Osteoblast (primary cell): ENCODE measurements at regions not wholly inside any gene's neighbourhood (a gene's known extent, or its start where the extent isn't known, plus 50 kb on each side); places are given as distances from the start of the nearest gene placed in this dataset.

Source experiments
- DNase-seq: peaks from one replicate; pipeline ENCODE4 v3.0.0; 2011; ENCODE audit warnings: low spot score, mixed read lengths; ENCODE audit not compliant: insufficient read length; ENCODE audit errors: missing footprints
- H2AFZ ChIP-seq: 2 replicates; pipeline ENCODE4 v1.6.0; 2011; ENCODE audit warnings: mild to moderate bottlenecking, low read length
- H3K27ac ChIP-seq: 2 replicates; pipeline ENCODE4 v1.5.1; 2011; ENCODE audit warnings: mild to moderate bottlenecking, low read depth, low read length, moderate library complexity
- H3K27me3 ChIP-seq: 2 replicates; pipeline ENCODE4 v1.6.0; 2012; ENCODE audit warnings: mild to moderate bottlenecking, control low read depth, inconsistent platforms, low read length, moderate library complexity; ENCODE audit not compliant: insufficient read depth
- H3K36me3 ChIP-seq: 2 replicates; pipeline ENCODE4 v1.5.1; 2011; ENCODE audit warnings: mild to moderate bottlenecking, low read length, control low read depth, moderate library complexity; ENCODE audit not compliant: insufficient read depth
- H3K4me1 ChIP-seq: 2 replicates; pipeline ENCODE4 v1.5.1; 2011; ENCODE audit warnings: mild to moderate bottlenecking, low read length, control low read depth, moderate library complexity; ENCODE audit not compliant: insufficient read depth
- H3K4me2 ChIP-seq: 2 replicates; pipeline ENCODE4 v1.6.0; 2011; ENCODE audit warnings: mild to moderate bottlenecking, low read length; ENCODE audit not compliant: insufficient read depth
- H3K4me3 ChIP-seq: fragments of 200-600 bp; sonication (generic); 3 replicates; pipeline ENCODE4 v1.5.1; 2012; ENCODE audit warnings: mild to moderate bottlenecking, low read length, inconsistent platforms; ENCODE audit not compliant: insufficient read depth
- H3K79me2 ChIP-seq: 2 replicates; pipeline ENCODE4 v1.6.0; 2012; ENCODE audit warnings: mild to moderate bottlenecking, low read length, control low read depth, inconsistent platforms; ENCODE audit not compliant: insufficient read depth
- H3K9me3 ChIP-seq: 2 replicates; pipeline ENCODE4 v1.5.1; 2011; ENCODE audit warnings: low read depth, low read length, control low read depth
- H4K20me1 ChIP-seq: 2 replicates; pipeline ENCODE4 v1.6.0; 2012; ENCODE audit warnings: mild to moderate bottlenecking, low read length, control low read depth; ENCODE audit not compliant: insufficient read depth
- CTCF ChIP-seq: IDR thresholded peaks from 2 replicates; pipeline ENCODE4 v1.5.1; 2011; ENCODE audit warnings: mild to moderate bottlenecking, low read depth, low read length, moderate library complexity; ENCODE audit errors: extremely low read depth

DNA sequence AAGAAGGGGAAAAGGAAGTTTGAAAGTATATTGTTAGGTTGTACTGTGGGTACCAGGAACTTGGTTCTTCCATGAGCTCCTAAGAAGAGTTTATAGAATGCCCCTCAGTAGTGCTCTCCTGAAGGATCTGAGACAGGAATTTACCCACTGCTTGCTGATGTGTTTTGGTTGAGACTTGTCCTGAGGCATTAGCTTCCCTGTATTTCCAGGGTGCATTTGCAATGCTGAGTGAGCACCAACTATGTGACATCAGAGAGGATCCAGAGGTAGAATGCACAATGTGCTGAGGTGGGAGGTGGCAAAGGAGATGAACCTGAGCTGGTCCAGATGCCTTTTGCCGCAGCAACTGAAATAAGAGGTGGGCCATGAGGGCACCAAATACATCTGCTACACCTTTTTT lies 64.3 kb upstream of the LRRC3B start:
- Histone ChIP-seq H2AFZ (no peak overlapping the region), H3K27me3 (no peaks in the 10 kb centered on the region), H3K4me1 (no peaks in the 10 kb centered on the region), H4K20me1 (no peaks in the 10 kb centered on the region), H3K9me3 (peaks cover 3% of the 10 kb centered on the region), H3K4me3 (no peak overlapping the region), H3K27ac (no peak overlapping the region), H3K4me2 (no peak overlapping the region), H3K79me2 (no peaks in the 10 kb centered on the region), H3K36me3 (no peaks in the 10 kb centered on the region)
- TF ChIP-seq CTCF = no peak
- DNase-seq = no peak

DNA sequence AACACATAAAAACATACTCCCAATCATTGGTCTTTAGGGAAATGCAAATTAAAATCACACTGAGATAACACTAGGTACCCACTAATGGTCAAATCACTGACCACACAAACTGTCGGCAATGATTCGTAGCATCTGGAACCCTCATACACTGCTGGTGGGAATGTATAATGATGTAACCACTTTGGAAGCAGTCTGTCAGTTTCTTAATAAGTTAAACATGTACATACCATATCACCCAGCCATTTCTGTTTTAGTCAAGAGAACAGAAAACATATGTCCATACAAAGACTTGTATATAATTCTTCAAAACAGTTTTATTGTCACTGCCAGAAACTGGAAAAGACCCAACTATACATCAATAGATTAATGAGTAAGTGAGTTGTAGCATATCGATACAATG lies 63.3 kb upstream of the LRRC3B start:
- H4K20me1 ChIP-seq = no peaks in the 10 kb centered on the region
- H3K4me3 ChIP-seq = no peak overlapping the region
- no peak for DNase-seq
- no peak for TF ChIP-seq CTCF
- no peak overlapping the region for H3K27ac ChIP-seq
- H3K9me3 ChIP-seq = peaks cover 3% of the 10 kb centered on the region
- H2AFZ ChIP-seq = no peak overlapping the region
- no peak overlapping the region for H3K4me2 ChIP-seq
- no peaks in the 10 kb centered on the region for H3K27me3 ChIP-seq
- no peaks in the 10 kb centered on the region for H3K79me2 ChIP-seq
- no peaks in the 10 kb centered on the region for H3K36me3 ChIP-seq
- no peaks in the 10 kb centered on the region for H3K4me1 ChIP-seq

DNA sequence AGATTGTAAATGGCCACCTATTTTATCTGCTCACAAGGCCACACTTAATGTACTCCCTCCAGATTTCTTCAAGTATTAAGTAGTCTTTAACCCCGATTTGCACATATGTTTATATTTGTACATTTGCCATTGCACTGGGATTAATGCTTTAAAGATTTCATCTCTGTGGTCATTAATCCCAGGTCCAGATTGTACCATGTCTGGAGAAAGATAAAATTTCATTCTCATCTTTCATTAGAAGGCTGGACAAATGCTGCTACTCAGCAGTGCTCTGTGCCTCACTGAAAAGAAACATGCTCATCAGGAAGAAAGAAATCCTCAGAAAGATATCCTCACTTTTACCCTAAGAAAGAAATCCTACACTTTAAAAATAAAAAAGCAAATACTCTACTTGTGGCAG lies 62.5 kb upstream of the LRRC3B start:
- H3K4me3 ChIP-seq = no peak overlapping the region
- H3K4me2 ChIP-seq = no peak overlapping the region
- no peaks in the 10 kb centered on the region for H3K4me1 ChIP-seq
- H3K36me3 ChIP-seq = no peaks in the 10 kb centered on the region
- H3K27me3 ChIP-seq = no peaks in the 10 kb centered on the region
- TF ChIP-seq CTCF = no peak
- no peaks in the 10 kb centered on the region for H3K79me2 ChIP-seq
- H4K20me1 ChIP-seq = no peaks in the 10 kb centered on the region
- no peak overlapping the region for H3K27ac ChIP-seq
- H3K9me3 ChIP-seq = peaks cover 3% of the 10 kb centered on the region
- DNase-seq = no peak
- no peak overlapping the region for H2AFZ ChIP-seq

DNA sequence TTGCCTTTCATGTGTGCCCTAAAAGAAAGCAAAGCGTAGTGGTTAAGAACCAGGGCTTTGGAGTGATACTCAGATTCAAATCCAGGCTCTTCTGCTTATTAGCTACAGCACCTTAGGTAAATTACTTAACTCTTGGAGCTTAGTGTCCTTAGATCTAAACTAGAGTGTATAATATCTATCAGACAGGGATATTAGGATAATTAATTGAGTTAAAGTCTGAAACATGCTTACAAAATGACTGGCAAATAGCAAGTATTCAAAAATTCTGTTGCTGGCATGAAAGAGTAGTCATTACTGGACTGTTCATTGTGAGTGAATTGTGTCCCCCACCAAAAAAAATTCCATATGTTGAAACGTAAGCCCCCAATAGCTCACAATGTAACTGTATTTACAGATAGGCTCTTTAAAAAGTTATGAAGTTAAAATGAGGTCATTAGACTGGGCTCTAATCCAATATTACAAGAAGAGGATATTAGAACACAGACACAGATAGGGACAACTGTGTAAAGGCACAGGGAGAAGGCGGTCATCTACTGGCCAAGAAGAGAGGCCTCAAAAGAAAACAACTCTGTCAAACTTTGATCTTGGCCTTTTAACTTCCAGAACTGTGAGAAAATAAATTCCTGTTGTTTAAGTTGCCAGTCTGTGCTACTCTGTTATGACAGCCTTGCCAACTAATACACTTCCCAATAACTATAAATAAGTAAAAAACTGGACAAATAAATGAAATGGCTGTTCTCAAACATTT lies 60.4 kb upstream of the LRRC3B start:
- no peak for DNase-seq
- H4K20me1 ChIP-seq = no peaks in the 10 kb centered on the region
- no peak overlapping the region for H3K4me3 ChIP-seq
- H3K4me2 ChIP-seq = no peak overlapping the region
- no peak overlapping the region for H2AFZ ChIP-seq
- H3K36me3 ChIP-seq = no peaks in the 10 kb centered on the region
- H3K27me3 ChIP-seq = no peaks in the 10 kb centered on the region
- TF ChIP-seq CTCF = no peak
- H3K27ac ChIP-seq = no peak overlapping the region
- no peaks in the 10 kb centered on the region for H3K79me2 ChIP-seq
- no peaks in the 10 kb centered on the region for H3K4me1 ChIP-seq
- H3K9me3 ChIP-seq = peaks cover 3% of the 10 kb centered on the region
